Stimulated activated CD8-positive, alpha-beta memory T cell treated with anti-CD3 and anti-CD28 coated beads, Interleukin-7, amount 100 ng/mL, for 4 hours (primary cell): ENCODE measurements at regions not wholly inside any gene's neighbourhood (a gene's known extent, or its start where the extent isn't known, plus 50 kb on each side); places are given as distances from the start of the nearest gene placed in this dataset.
A peak's percentile ranks its signal among the peaks of the same experiment; 100 is the strongest.

Experiments used
- DNase-seq, 2 donors: peaks; one replicate each; pipeline ENCODE4 v3.0.0-alpha.2; 2020; ENCODE audit warnings: low read depth in 2 of 2

GRCh38 chr3:31050296-31050695 lies 155.8 kb upstream of the GADL1 start:
- no peak for DNase-seq

- no peak for DNase-seq
Measured at GRCh38 chr3:31051226-31051625, 156.8 kb upstream of the GADL1 start.

GRCh38 chr3:31053299-31053698 lies 158.8 kb upstream of the GADL1 start:
- DNase-seq, result no peak

- no peak for DNase-seq
Measured at GRCh38 chr3:31054032-31054431, 159.6 kb upstream of the GADL1 start.

GRCh38 chr3:31055757-31056156 lies 161.3 kb upstream of the GADL1 start:
- no peak for DNase-seq

GRCh38 chr3:31057891-31058290 lies 163.4 kb upstream of the GADL1 start:
- DNase-seq, result no peak

GRCh38 chr3:31064021-31064420 lies 169.6 kb upstream of the GADL1 start:
- DNase-seq, result no peak

- DNase-seq, result no peak
Measured at GRCh38 chr3:31065765-31066164, 171.3 kb upstream of the GADL1 start.

- DNase-seq, result no peak
Measured at GRCh38 chr3:31067004-31067403, 172.5 kb upstream of the GADL1 start.

- DNase-seq, result no peak
Measured at GRCh38 chr3:31075471-31075870, 181.0 kb upstream of the GADL1 start.

GRCh38 chr3:31075876-31076275 lies 181.4 kb upstream of the GADL1 start:
- DNase-seq, result no peak

- peak in 1 of 2 donors; percentile 6 for DNase-seq
Measured at GRCh38 chr3:31077021-31077601, 182.7 kb upstream of the GADL1 start.

GRCh38 chr3:31077826-31078225 lies 183.4 kb upstream of the GADL1 start:
- DNase-seq, result no peak

GRCh38 chr3:31079689-31080088 lies 185.2 kb upstream of the GADL1 start:
- no peak for DNase-seq

- no peak for DNase-seq
Measured at GRCh38 chr3:31081018-31081662, 186.7 kb upstream of the GADL1 start.

GRCh38 chr3:31086148-31086547 lies 191.7 kb upstream of the GADL1 start:
- no peak for DNase-seq

- DNase-seq, result no peak
Measured at GRCh38 chr3:31086698-31087097, 192.2 kb upstream of the GADL1 start.

GRCh38 chr3:31091748-31092147 lies 197.3 kb upstream of the GADL1 start:
- DNase-seq, result no peak

GRCh38 chr3:31092748-31093589 lies 198.5 kb upstream of the GADL1 start:
- no peak for DNase-seq

- DNase-seq, result no peak
Measured at GRCh38 chr3:31093606-31094005, 199.1 kb upstream of the GADL1 start.

- DNase-seq, result no peak
Measured at GRCh38 chr3:31094048-31094447, 199.6 kb upstream of the GADL1 start.

GRCh38 chr3:31095255-31095654 lies 200.8 kb upstream of the GADL1 start:
- DNase-seq, result no peak
